ENCODE measurements at regions not wholly inside any gene's neighbourhood (a gene's known extent, or its start where the extent isn't known, plus 50 kb on each side); places are given as distances from the start of the nearest gene placed in this dataset.

DNA sequence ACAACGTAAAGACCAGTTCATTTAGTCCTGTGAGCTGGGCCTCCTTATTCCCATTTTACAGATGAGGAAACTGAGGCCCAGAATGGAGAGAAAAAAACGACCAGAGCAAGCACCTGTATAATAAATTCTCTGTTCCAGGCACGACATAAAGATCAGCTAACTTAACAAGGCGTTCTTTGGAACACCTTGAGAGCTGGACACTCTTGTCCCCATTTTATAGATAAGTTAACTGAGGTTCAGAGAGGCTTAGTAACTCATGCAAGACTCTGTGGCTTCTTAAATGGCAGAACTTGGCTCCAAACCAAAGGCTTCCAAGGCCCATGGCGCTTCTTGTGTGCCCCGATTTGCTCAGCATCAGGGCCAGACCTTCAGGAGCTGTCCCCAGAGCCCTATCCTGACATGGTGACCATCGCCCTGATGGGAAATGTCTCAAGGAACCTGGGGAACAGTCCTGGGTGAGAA lies 142.1 kb downstream of the VEGFA start:
- Mint-ChIP-seq H3K4me3 (no peak overlapping the region), H3K9me3 (ENCODE audit: insufficient read depth) (no peaks in the 10 kb centered on the region), H3K27me3 (peaks cover 4% of the 10 kb centered on the region), H3K4me1 (no peaks in the 10 kb centered on the region), H3K27ac (no peak overlapping the region)
- 79% methylated on average over 6 of the region's 7 CpGs for WGBS (ENCODE audit: insufficient coverage)
- TF ChIP-seq EZH2 (IDR thresholded peaks at IDR 0.05; ENCODE audit: borderline replicate concordance, insufficient read depth, low read depth, low read length, poor library complexity, severe bottlenecking) (no peak), CTCF (IDR thresholded peaks at IDR 0.05) (no peak)
- Histone ChIP-seq H3K9me3 (ENCODE audit: control extremely low read depth in 1 of 3, control insufficient read depth in 2 of 3, insufficient read depth in 1 of 3, low read length in 2 of 3) (no peaks in the 10 kb centered on the region), H3K27me3 (replicated peaks in 1 of 4; ENCODE audit: control extremely low read depth in 1 of 4, control insufficient read depth in 3 of 4, insufficient read depth in 4 of 4, low read length in 3 of 4) (peaks cover 0 to 4% (median 0%) of the 10 kb centered on the region in 4 experiments), H3K36me3 (replicated peaks in 1 of 2; ENCODE audit: control extremely low read depth in 1 of 2, control insufficient read depth in 1 of 2, extremely low read depth in 1 of 2, insufficient read depth in 2 of 2, low read length in 1 of 2) (no peaks in the 10 kb centered on the region), H3K27ac (ENCODE audit: low read length in 2 of 2) (no peak overlapping the region), H3K9ac (ENCODE audit: low read length) (no peak overlapping the region), H3K4me2 (replicated peaks; ENCODE audit: low read depth, low read length, poor library complexity, severe bottlenecking) (no peak overlapping the region), H3K4me3 (ENCODE audit: control extremely low read depth in 1 of 5, extremely low read depth in 1 of 5, insufficient read depth in 1 of 5, low read depth in 2 of 5, low read length in 4 of 5) (no peak overlapping the region), H3K79me2 (ENCODE audit: control insufficient read depth, insufficient read depth, low read length) (no peaks in the 10 kb centered on the region), H3K4me1 (ENCODE audit: control insufficient read depth in 2 of 2, insufficient read depth in 2 of 2, low read length in 2 of 2) (no peaks in the 10 kb centered on the region), H2AFZ (ENCODE audit: insufficient read depth, low read depth, low read length, poor library complexity, severe bottlenecking) (no peak overlapping the region), H4K20me1 (ENCODE audit: control insufficient read depth, insufficient read depth, low read length, poor library complexity, severe bottlenecking) (no peaks in the 10 kb centered on the region)
- DNase-seq (no peak), ATAC-seq (ENCODE audit: low read depth) (no peak)
- intact Hi-C loops (cut with micrococcal nuclease): no loop called here
- ChIA-PET POLR2A (no interaction called here), CTCF (no interaction called here)

- ChIA-PET POLR2A (no interaction called here), CTCF (no interaction called here)
- Histone ChIP-seq H3K9me3 (ENCODE audit: control extremely low read depth in 1 of 3, control insufficient read depth in 2 of 3, insufficient read depth in 1 of 3, low read length in 2 of 3) (no peaks in the 10 kb centered on the region), H3K36me3 (replicated peaks in 1 of 2; ENCODE audit: control extremely low read depth in 1 of 2, control insufficient read depth in 1 of 2, extremely low read depth in 1 of 2, insufficient read depth in 2 of 2, low read length in 1 of 2) (no peaks in the 10 kb centered on the region), H3K27me3 (replicated peaks in 1 of 4; ENCODE audit: control extremely low read depth in 1 of 4, control insufficient read depth in 3 of 4, insufficient read depth in 4 of 4, low read length in 3 of 4) (peaks cover 0 to 5% (median 0%) of the 10 kb centered on the region in 4 experiments), H4K20me1 (ENCODE audit: control insufficient read depth, insufficient read depth, low read length, poor library complexity, severe bottlenecking) (no peaks in the 10 kb centered on the region), H2AFZ (ENCODE audit: insufficient read depth, low read depth, low read length, poor library complexity, severe bottlenecking) (no peak overlapping the region), H3K9ac (ENCODE audit: low read length) (no peak overlapping the region), H3K79me2 (ENCODE audit: control insufficient read depth, insufficient read depth, low read length) (no peaks in the 10 kb centered on the region), H3K27ac (ENCODE audit: low read length in 2 of 2) (no peak overlapping the region), H3K4me1 (ENCODE audit: control insufficient read depth in 2 of 2, insufficient read depth in 2 of 2, low read length in 2 of 2) (no peaks in the 10 kb centered on the region), H3K4me2 (replicated peaks; ENCODE audit: low read depth, low read length, poor library complexity, severe bottlenecking) (no peak overlapping the region), H3K4me3 (ENCODE audit: control extremely low read depth in 1 of 5, extremely low read depth in 1 of 5, insufficient read depth in 1 of 5, low read depth in 2 of 5, low read length in 4 of 5) (no peak overlapping the region)
- H3K4me1 Mint-ChIP-seq: no peaks in the 10 kb centered on the region
- H3K27me3 Mint-ChIP-seq: peaks cover 9% of the 10 kb centered on the region
- intact Hi-C loops (cut with micrococcal nuclease): no loop called here
- H3K9me3 Mint-ChIP-seq (ENCODE audit: insufficient read depth): no peaks in the 10 kb centered on the region
- no peak overlapping the region for H3K27ac Mint-ChIP-seq
- no peak overlapping the region for H3K4me3 Mint-ChIP-seq
- ATAC-seq (ENCODE audit: low read depth): no peak
- TF ChIP-seq CTCF (IDR thresholded peaks at IDR 0.05) (no peak), EZH2 (IDR thresholded peaks at IDR 0.05; ENCODE audit: borderline replicate concordance, insufficient read depth, low read depth, low read length, poor library complexity, severe bottlenecking) (no peak)
- WGBS (ENCODE audit: insufficient coverage): 88% methylated on average over 7 of the region's 8 CpGs
- DNase-seq: no peak
These were observed 141.5 kb downstream of the VEGFA start for GRCh38 chr6:43911354-43912115.

All from B cell (primary cell).